ENCODE measurements at regions not wholly inside any gene's neighbourhood (a gene's known extent, or its start where the extent isn't known, plus 50 kb on each side); places are given as distances from the start of the nearest gene placed in this dataset.

GRCh38 chr2:106274668-106275067 is 80.6 kb upstream of the UXS1 start:
- ATAC-seq = no peak
- Histone ChIP-seq H3K9me3 (replicated peaks; ENCODE audit: control insufficient read depth, insufficient read depth, low read depth, low read length) (no peaks in the 10 kb centered on the region), H3K9me1 (ENCODE audit: control insufficient read depth, insufficient read depth, low read length) (no peaks in the 10 kb centered on the region), H4K20me1 (replicated peaks; ENCODE audit: control insufficient read depth, insufficient read depth, low read length) (no peaks in the 10 kb centered on the region), H2AFZ (ENCODE audit: low read depth, low read length) (no peak overlapping the region), H3K9ac (ENCODE audit: insufficient read depth in 1 of 2, low read depth in 2 of 2, low read length in 2 of 2) (no peak overlapping the region), H3K4me3 (no peak overlapping the region), H3K27ac (ENCODE audit: extremely low read depth, low read depth, low read length) (no peak overlapping the region), H3K4me1 (replicated peaks in 1 of 2; ENCODE audit: control insufficient read depth in 2 of 2, insufficient read depth in 2 of 2, low read length in 2 of 2) (peaks cover 0 to 15% of the 10 kb centered on the region in 2 experiments; a peak in 3 of 5 replicates), H3K27me3 (ENCODE audit: control insufficient read depth in 2 of 2, insufficient read depth in 2 of 2, low read length in 2 of 2) (peaks cover 24 to 42% of the 10 kb centered on the region in 2 experiments; a peak in 4 of 5 replicates), H3K4me2 (ENCODE audit: insufficient read depth, low read length) (no peak overlapping the region), H3K36me3 (ENCODE audit: control insufficient read depth, insufficient read depth, low read length) (no peaks in the 10 kb centered on the region), H3K79me2 (ENCODE audit: control insufficient read depth, insufficient read depth, low read length) (no peaks in the 10 kb centered on the region)
- no peak for DNase-seq (ENCODE audit: extremely low read depth in 1 of 4, low spot score in 3 of 4)
- in situ Hi-C loops (cut with MboI) = no loop called here
- 0% methylated on average over 6 of the region's 7 CpGs for WGBS (ENCODE audit: insufficient coverage, low coverage, missing lambda C conversion rate)
- CTCF ChIA-PET (ENCODE audit: low intra/inter-chr PET ratio) = no interaction called here
- no peak for FAIRE-seq
- POLR2A ChIA-PET = no interaction called here
- intact Hi-C loops (cut with micrococcal nuclease) = no loop called here
- TF ChIP-seq ILF3 (IDR thresholded peaks at IDR 0.05; ENCODE audit: borderline replicate concordance) = no peak
- no peak for TF ChIP-seq MTA2 (IDR thresholded peaks at IDR 0.05; ENCODE audit: low read depth)
- no peak for TF ChIP-seq MLX (CRISPR knock-in tag; conservative IDR thresholded peaks at IDR 0.05)
- TF ChIP-seq SETDB1 (IDR thresholded peaks at IDR 0.05; ENCODE audit: low read length) = no peak
- TF ChIP-seq CBFB (CRISPR knock-in tag; IDR thresholded peaks at IDR 0.05) = no peak
- TF ChIP-seq HNRNPUL1 (IDR thresholded peaks at IDR 0.05; ENCODE audit: low read length) = no peak
- no peak for TF ChIP-seq ELF4 (CRISPR knock-in tag; IDR thresholded peaks at IDR 0.05)
- TF ChIP-seq ZBTB2 (IDR thresholded peaks at IDR 0.05) = no peak
- no peak for TF ChIP-seq TAF7 (tag; IDR thresholded peaks at IDR 0.05)
- TF ChIP-seq RAD51 (IDR thresholded peaks at IDR 0.05; ENCODE audit: borderline replicate concordance, low read depth) = no peak
- no peak for TF ChIP-seq CGGBP1 (CRISPR knock-in tag; IDR thresholded peaks at IDR 0.05)
- no peak for TF ChIP-seq ZNF449 (CRISPR knock-in tag; IDR thresholded peaks at IDR 0.05)
- no peak for TF ChIP-seq ZFP1 (CRISPR knock-in tag; IDR thresholded peaks at IDR 0.05)
- TF ChIP-seq MECOM (CRISPR knock-in tag; IDR thresholded peaks at IDR 0.05) = no peak
- BruUV-seq (replicated peaks) = no TSS peak

Data from K562 (cell line).